Kidney epithelial cell (primary cell): ENCODE measurements at regions not wholly inside any gene's neighbourhood (a gene's known extent, or its start where the extent isn't known, plus 50 kb on each side); places are given as distances from the start of the nearest gene placed in this dataset.

Experiments used
- DNase-seq: peaks from one replicate; pipeline ENCODE4 v3.0.0-alpha.2; 2010; ENCODE audit warnings: low read depth
- H3K27me3 ChIP-seq: 2 replicates; pipeline ENCODE4 v1.6.0; 2011; ENCODE audit warnings: low read length; ENCODE audit not compliant: control insufficient read depth, insufficient read depth
- H3K36me3 ChIP-seq: 2 replicates; pipeline ENCODE4 v1.5.1; 2011; ENCODE audit warnings: low read length; ENCODE audit not compliant: control insufficient read depth, insufficient read depth
- H3K4me3 ChIP-seq: 2 replicates; pipeline ENCODE4 v1.5.1; 2011; ENCODE audit warnings: low read depth, mild to moderate bottlenecking, control low read depth, low read length
- CTCF ChIP-seq: IDR thresholded peaks from 2 replicates; pipeline ENCODE4 v1.5.1; 2011; ENCODE audit warnings: mild to moderate bottlenecking, moderate library complexity, low read length, control low read depth, inconsistent platforms; ENCODE audit not compliant: insufficient read depth, poor library complexity, severe bottlenecking

GRCh38 chr2:41337956-41338355 lies 709.9 kb upstream of the PKDCC start:
- Histone ChIP-seq H3K36me3 (no peaks in the 10 kb centered on the region), H3K4me3 (no peak overlapping the region), H3K27me3 (no peaks in the 10 kb centered on the region)
- no peak for TF ChIP-seq CTCF
- no peak for DNase-seq

GRCh38 chr2:41344529-41344928 lies 703.3 kb upstream of the PKDCC start:
- Histone ChIP-seq H3K36me3 (no peaks in the 10 kb centered on the region), H3K4me3 (no peak overlapping the region), H3K27me3 (no peaks in the 10 kb centered on the region)
- no peak for DNase-seq
- no peak for TF ChIP-seq CTCF

- Histone ChIP-seq H3K36me3 (no peaks in the 10 kb centered on the region), H3K4me3 (no peak overlapping the region), H3K27me3 (no peaks in the 10 kb centered on the region)
- DNase-seq: no peak
- TF ChIP-seq CTCF: no peak
Measured at GRCh38 chr2:41353060-41353459, 694.8 kb upstream of the PKDCC start.

GRCh38 chr2:41355794-41356193 lies 692.0 kb upstream of the PKDCC start:
- TF ChIP-seq CTCF: no peak
- no peak for DNase-seq
- no peaks in the 10 kb centered on the region for H3K27me3 ChIP-seq

GRCh38 chr2:41364842-41365241 lies 683.0 kb upstream of the PKDCC start:
- H3K4me3 ChIP-seq: no peak overlapping the region
- no peaks in the 10 kb centered on the region for H3K27me3 ChIP-seq
- no peak for TF ChIP-seq CTCF
- no peak for DNase-seq
- H3K36me3 ChIP-seq: no peaks in the 10 kb centered on the region

More at GRCh38 chr2:41355794-41356193, 692.0 kb upstream of the PKDCC start:
- H3K36me3 ChIP-seq: no peaks in the 10 kb centered on the region
- no peak overlapping the region for H3K4me3 ChIP-seq

GRCh38 chr2:41375901-41376300 lies 671.9 kb upstream of the PKDCC start:
- Histone ChIP-seq H3K4me3 (no peak overlapping the region), H3K27me3 (no peaks in the 10 kb centered on the region), H3K36me3 (no peaks in the 10 kb centered on the region)
- no peak for TF ChIP-seq CTCF
- no peak for DNase-seq
